HCT116 (cell line): ENCODE measurements at regions not wholly inside any gene's neighbourhood (a gene's known extent, or its start where the extent isn't known, plus 50 kb on each side); places are given as distances from the start of the nearest gene placed in this dataset.

Source experiments
- ATAC-seq: fragments of 200-7000 bp; cut with Tn5 transposase; 2 replicates; pipeline ENCODE4 v1.9.1; 2020; ENCODE audit warnings: mild to moderate bottlenecking, moderate library complexity
- BruUV-seq: library from RNA; stranded (reverse); fragments of 400-500 nt; replicated peaks from 2 replicates; lab custom pipeline; 2021; lab: Mats Ljungman, UMichigan
- CTCF ChIA-PET: fragments of 300-600 bp; sonication (Branson Sonifier 250); formaldehyde crosslinking; loops from one replicate; lab custom pipeline; 2021; ENCODE audit warnings: antibody characterized with exemption; lab: Charles Lee
- POLR2A ChIA-PET: fragments of 300-600, 350-600 bp; sonication (Branson Sonifier 250); formaldehyde crosslinking; loops from one replicate; lab custom pipeline; 2021; ENCODE audit warnings: antibody characterized with exemption; lab: Charles Lee
- RAD21 ChIA-PET, 2 experiments: fragments of 300-600 bp; sonication (Branson Sonifier 250); formaldehyde crosslinking; loops; one replicate each; lab custom pipeline; 2023; ENCODE audit warnings: low total read pairs in 2 of 2; ENCODE audit not compliant: uncharacterized antibody in 2 of 2, unreplicated experiment in 2 of 2, low non-redundant PET in 1 of 2; lab: Charles Lee
- DNase-seq: peaks from one replicate; pipeline ENCODE4 v3.0.0-alpha.2; 2010; ENCODE audit warnings: low read depth, low spot score
- H2AFZ ChIP-seq: fragments of 200-600 bp; shearing (Covaris generic), sonication (generic); 2 replicates; pipeline ENCODE4 v1.6.1; 2017; ENCODE audit warnings: low read depth, mixed run types, mixed read lengths, antibody characterized with exemption, low read length; ENCODE audit not compliant: poor library complexity, severe bottlenecking
- H3K27ac ChIP-seq: 2 replicates; pipeline ENCODE4 v1.5.1; 2012; ENCODE audit warnings: low read depth, low read length
- H3K27me3 ChIP-seq: fragments of 200-600 bp; sonication (generic); 2 replicates; pipeline ENCODE4 v1.6.1; 2016; ENCODE audit warnings: mixed run types, low read length, mixed read lengths; ENCODE audit not compliant: insufficient read depth
- H3K36me3 ChIP-seq, 2 experiments: fragments of 200-500 bp in 1 of 2; fragments of 200-600 bp in 1 of 2; sonication (Bioruptor generic) in 1 of 2; sonication (generic) in 1 of 2; 2 replicates each; pipeline versions ENCODE4 v1.5.1 to v1.6.1; 2014 to 2016; ENCODE audit warnings: low read length in 2 of 2, inconsistent platforms in 1 of 2, mixed read lengths in 1 of 2, mixed run types in 1 of 2; ENCODE audit not compliant: insufficient read depth in 2 of 2, control insufficient read depth in 1 of 2
- H3K4me1 ChIP-seq, 2 experiments: fragments of 200-600 bp in 1 of 2; sonication (generic) in 1 of 2; 2 replicates each; pipeline versions ENCODE4 v1.5.1 to v1.6.1; 2012 to 2017; ENCODE audit warnings: low read length in 2 of 2, inconsistent platforms in 1 of 2, mild to moderate bottlenecking in 1 of 2, mixed read lengths in 1 of 2, mixed run types in 1 of 2, moderate library complexity in 1 of 2; ENCODE audit not compliant: insufficient read depth in 2 of 2, control insufficient read depth in 1 of 2
- H3K4me2 ChIP-seq: fragments of 200-600 bp; sonication (generic); 2 replicates; pipeline ENCODE4 v1.6.1; 2017; ENCODE audit warnings: mixed run types, low read length, mixed read lengths
- H3K4me3 ChIP-seq, 2 experiments: fragments of 200-600 bp in 1 of 2; sonication (generic) in 1 of 2; replicated peaks in 1 of 2; 2 replicates each; pipeline ENCODE4 v1.5.1; 2011 to 2016; ENCODE audit warnings: low read length in 2 of 2, control low read depth in 1 of 2, low read depth in 1 of 2, mild to moderate bottlenecking in 1 of 2, mixed read lengths in 1 of 2, mixed run types in 1 of 2
- H3K79me2 ChIP-seq: fragments of 200-600 bp; sonication (generic); 2 replicates; pipeline ENCODE4 v1.6.1; 2017; ENCODE audit warnings: mild to moderate bottlenecking, mixed run types, low read length, moderate library complexity, mixed read lengths; ENCODE audit not compliant: insufficient read depth
- H3K9ac ChIP-seq: fragments of 200-600 bp; sonication (generic); 2 replicates; pipeline ENCODE4 v1.6.1; 2016; ENCODE audit warnings: low read length, mixed read lengths
- H3K9me2 ChIP-seq: fragments of 200-600 bp; sonication (generic), shearing (Covaris generic); 2 replicates; pipeline ENCODE4 v1.6.1; 2017; ENCODE audit warnings: mixed run types, mild to moderate bottlenecking, moderate library complexity; ENCODE audit not compliant: insufficient read depth
- H3K9me3 ChIP-seq, 2 experiments: fragments of 200-500 bp in 1 of 2; fragments of 200-600 bp in 1 of 2; sonication (Bioruptor generic) in 1 of 2; sonication (generic) in 1 of 2; 2 replicates each; pipeline ENCODE4 v1.6.1; 2014 to 2017; ENCODE audit warnings: low read length in 2 of 2, mixed read lengths in 2 of 2, inconsistent platforms in 1 of 2, low read depth in 1 of 2, mild to moderate bottlenecking in 1 of 2, mixed run types in 1 of 2, moderate library complexity in 1 of 2; ENCODE audit not compliant: control insufficient read depth in 1 of 2, insufficient read depth in 1 of 2
- H4K20me1 ChIP-seq: fragments of 200-600 bp; sonication (generic), shearing (Covaris generic); 2 replicates; pipeline ENCODE4 v1.6.1; 2017; ENCODE audit warnings: mixed run types, mild to moderate bottlenecking, moderate library complexity; ENCODE audit not compliant: insufficient read depth
- ATF3 ChIP-seq: IDR thresholded peaks from 2 replicates; pipeline ENCODE4 v1.6.1; 2012
- CBX3 ChIP-seq: IDR thresholded peaks from 2 replicates; pipeline ENCODE4 v1.6.1; 2012; ENCODE audit warnings: low read depth
- EGR1 ChIP-seq: IDR thresholded peaks from 2 replicates; pipeline ENCODE4 v1.6.1; 2012; ENCODE audit warnings: low read depth
- EZH2 ChIP-seq: fragments of 200-600 bp; sonication (generic); IDR thresholded peaks from 2 replicates; pipeline ENCODE4 v1.6.1; 2017; ENCODE audit warnings: antibody characterized with exemption, mixed run types
- EZH2phosphoT487 ChIP-seq: fragments of 200-600 bp; IDR thresholded peaks from 2 replicates; pipeline ENCODE4 v1.6.1; 2018; ENCODE audit warnings: antibody characterized with exemption, borderline replicate concordance
- FOSL1 ChIP-seq: IDR thresholded peaks from 2 replicates; pipeline ENCODE4 v1.6.1; 2012; ENCODE audit warnings: low read depth
- JUND ChIP-seq: IDR thresholded peaks from 2 replicates; pipeline ENCODE4 v1.6.1; 2012
- POLR2A ChIP-seq: IDR thresholded peaks from 2 replicates; pipeline ENCODE4 v1.7.0; 2011; ENCODE audit warnings: borderline replicate concordance; ENCODE audit not compliant: insufficient read depth, insufficient read length; ENCODE audit errors: extremely low read depth
- RAD21 ChIP-seq: IDR thresholded peaks from 2 replicates; pipeline ENCODE4 v1.6.1; 2012; ENCODE audit warnings: low read depth, mild to moderate bottlenecking
- REST ChIP-seq: IDR thresholded peaks from 2 replicates; pipeline ENCODE4 v1.6.1; 2012; ENCODE audit warnings: low read depth
- TCF7L2 ChIP-seq: IDR thresholded peaks from 2 replicates; pipeline ENCODE4 v1.7.0; 2011; ENCODE audit warnings: borderline replicate concordance, inconsistent platforms; ENCODE audit not compliant: insufficient read depth, insufficient read length; ENCODE audit errors: extremely low read depth
- intact Hi-C: fragments of 100-400 bp; cut with micrococcal nuclease; formaldehyde crosslinking; loops from 2 replicates; pipeline ENCODE4 v1.10.0; 2022

GRCh38 chr3:73729969-73730440 lies 105.3 kb upstream of the PDZRN3 start:
- no TSS peak for BruUV-seq
- H3K36me3 ChIP-seq = no peaks in the 10 kb centered on the region
- CTCF ChIA-PET = no interaction called here

More at GRCh38 chr3:73729969-73730440, 105.3 kb upstream of the PDZRN3 start:
- POLR2A ChIA-PET = no interaction called here
- H4K20me1 ChIP-seq = no peaks in the 10 kb centered on the region
- H3K4me1 ChIP-seq = no peaks in the 10 kb centered on the region
- RAD21 ChIA-PET = no interaction called here
- H3K79me2 ChIP-seq = no peaks in the 10 kb centered on the region
- H3K9ac ChIP-seq = no peak overlapping the region
- no peak overlapping the region for H3K27ac ChIP-seq
- TF ChIP-seq JUND (no peak), FOSL1 (no peak), RAD21 (no peak), CBX3 (no peak), EGR1 (no peak), EZH2phosphoT487 (no peak), ATF3 (no peak), EZH2 (no peak), TCF7L2 (no peak), POLR2A (no peak), REST (no peak)
- DNase-seq = no peak
- no peaks in the 10 kb centered on the region for H3K27me3 ChIP-seq
- intact Hi-C loops = no loop called here
- no peak for ATAC-seq
- H2AFZ ChIP-seq = no peak overlapping the region
- peaks cover under 1 to 11% of the 10 kb centered on the region in 2 experiments; a peak in 2 of 4 replicates for H3K9me3 ChIP-seq
- no peak overlapping the region for H3K4me2 ChIP-seq
- no peaks in the 10 kb centered on the region for H3K9me2 ChIP-seq
- no peak overlapping the region for H3K4me3 ChIP-seq
